HG03439 (cell line): ENCODE measurements at regions not wholly inside any gene's neighbourhood (a gene's known extent, or its start where the extent isn't known, plus 50 kb on each side); places are given as distances from the start of the nearest gene placed in this dataset.
"Not testable (repeated sequence)": the region's sequence is repeated elsewhere in the genome, so short reads cannot be mapped to it uniquely, and the experiment has no call there.

Experiments
- ATAC-seq: cut with Tn5 transposase; IDR thresholded peaks from one replicate; pipeline ENCODE4 v1.9.1; 2021; ENCODE audit warnings: mild to moderate bottlenecking, moderate library complexity; ENCODE audit not compliant: unreplicated experiment

GRCh38 chr14:39628087-39628486 is 195.9 kb upstream of the FBXO33 start:
- no peak for ATAC-seq

GRCh38 chr14:39626589-39627576 is 194.7 kb upstream of the FBXO33 start:
- no peak for ATAC-seq

- no peak for ATAC-seq
Observed at GRCh38 chr14:39621678-39622077, 189.4 kb upstream of the FBXO33 start.

GRCh38 chr14:39621223-39621622 is 189.0 kb upstream of the FBXO33 start:
- no peak for ATAC-seq

GRCh38 chr14:39617537-39617936 is 185.3 kb upstream of the FBXO33 start:
- ATAC-seq, result no peak

- ATAC-seq, result no peak
Observed at GRCh38 chr14:39615352-39615751, 183.1 kb upstream of the FBXO33 start.

GRCh38 chr14:39614297-39614923 is 182.2 kb upstream of the FBXO33 start:
- no peak for ATAC-seq

GRCh38 chr14:39609119-39609518 is 176.9 kb upstream of the FBXO33 start:
- ATAC-seq, result no peak

- no peak for ATAC-seq
Observed at GRCh38 chr14:39607978-39608377, 175.7 kb upstream of the FBXO33 start.

GRCh38 chr14:39603942-39604341 is 171.7 kb upstream of the FBXO33 start:
- no peak for ATAC-seq

GRCh38 chr14:39593377-39593776 is 161.1 kb upstream of the FBXO33 start:
- no peak for ATAC-seq

- ATAC-seq, result no peak
Observed at GRCh38 chr14:39592116-39592789, 160.0 kb upstream of the FBXO33 start.

GRCh38 chr14:39589882-39590281 is 157.6 kb upstream of the FBXO33 start:
- not testable (repeated sequence) for ATAC-seq

- ATAC-seq, result no peak
Observed at GRCh38 chr14:39582028-39582654, 149.9 kb upstream of the FBXO33 start.

GRCh38 chr14:39581474-39581873 is 149.2 kb upstream of the FBXO33 start:
- no peak for ATAC-seq

- ATAC-seq, result no peak
Observed at GRCh38 chr14:39580696-39581095, 148.5 kb upstream of the FBXO33 start.

GRCh38 chr14:39576736-39577135 is 144.5 kb upstream of the FBXO33 start:
- ATAC-seq, result no peak

GRCh38 chr14:39576258-39576657 is 144.0 kb upstream of the FBXO33 start:
- ATAC-seq, result no peak

GRCh38 chr14:39568809-39569538 is 136.7 kb upstream of the FBXO33 start:
- ATAC-seq, result peak; percentile 70

GRCh38 chr14:39566795-39567194 is 134.6 kb upstream of the FBXO33 start:
- no peak for ATAC-seq
